ENCODE measurements at regions not wholly inside any gene's neighbourhood (a gene's known extent, or its start where the extent isn't known, plus 50 kb on each side); places are given as distances from the start of the nearest gene placed in this dataset.

GRCh38 chr11:121741761-121742361 is 289.1 kb upstream of the SORL1-AS1 start:
- TF ChIP-seq CTCF (IDR thresholded peaks at IDR 0.05) = peak in 2 of 9 donors; percentile 30 to 35
- Histone ChIP-seq H3K4me3 (peak overlapping the region in 3 of 10 donors; percentile 5 to 25 (median 16)), H3K27me3 (no peaks in the 10 kb centered on the region), H3K36me3 (no peaks in the 10 kb centered on the region), H3K27ac (peak overlapping the region; percentile 51 to 87 (median 81)), H3K9me3 (peaks cover 0 to 19% (median 11%) of the 10 kb centered on the region in 11 donors), H3K4me1 (peaks cover 5 to 28% (median 19%) of the 10 kb centered on the region in 9 donors)
- ATAC-seq (peak; percentile 87 to 98 (median 94)), DNase-seq (peak; percentile 74 to 81)
- intact Hi-C loops (cut with DNase I) = loop anchor here in 4 of 10 donors (2.0 to 10.0 kb wide), 3 partner anchors 85 to 363 kb away; no protein-coding TSS in a partner anchor
- 7 to 23% methylated on average over 8 of the region's 8 CpGs for WGBS, 2 donors

- DNase-seq (peak in 1 of 2 donors; percentile 14), ATAC-seq (peak; percentile 28 to 63 (median 53))
- Histone ChIP-seq H3K4me1 (peaks cover 5 to 28% (median 19%) of the 10 kb centered on the region in 9 donors), H3K27me3 (no peaks in the 10 kb centered on the region), H3K4me3 (peak overlapping the region in 3 of 10 donors; percentile 5 to 25 (median 16)), H3K36me3 (no peaks in the 10 kb centered on the region), H3K9me3 (peaks cover 0 to 19% (median 11%) of the 10 kb centered on the region in 11 donors), H3K27ac (peak overlapping the region; percentile 51 to 87 (median 81))
- intact Hi-C loops (cut with DNase I) = loop anchor here in 4 of 10 donors (2.0 to 10.0 kb wide), 3 partner anchors 84 to 363 kb away; no protein-coding TSS in a partner anchor
- TF ChIP-seq CTCF (IDR thresholded peaks at IDR 0.05) = no peak
- 58 to 59% methylated on average over 5 of the region's 5 CpGs for WGBS, 2 donors
Observed at GRCh38 chr11:121741351-121741760, 288.6 kb upstream of the SORL1-AS1 start.

GRCh38 chr11:121740902-121741301 is 288.1 kb upstream of the SORL1-AS1 start:
- intact Hi-C loops (cut with DNase I) = loop anchor here in 4 of 10 donors (2.0 to 10.0 kb wide), 3 partner anchors 84 to 364 kb away; no protein-coding TSS in a partner anchor
- no peak for DNase-seq
- Histone ChIP-seq H3K36me3 (no peaks in the 10 kb centered on the region), H3K27me3 (no peaks in the 10 kb centered on the region), H3K27ac (peak overlapping the region; percentile 51 to 87 (median 81)), H3K4me3 (no peak overlapping the region), H3K4me1 (peaks cover 5 to 28% (median 19%) of the 10 kb centered on the region in 9 donors), H3K9me3 (peaks cover 0 to 19% (median 11%) of the 10 kb centered on the region in 11 donors)
- TF ChIP-seq CTCF (IDR thresholded peaks at IDR 0.05) = no peak
- WGBS, 2 donors = 50 to 69% methylated on average over 1 of the region's 1 CpG
- no peak for ATAC-seq

- TF ChIP-seq CTCF (IDR thresholded peaks at IDR 0.05) = no peak
- no peak overlapping the region for H3K27ac ChIP-seq
Observed at GRCh38 chr11:121733858-121734257, 281.1 kb upstream of the SORL1-AS1 start.

More at GRCh38 chr11:121733858-121734257, 281.1 kb upstream of the SORL1-AS1 start:
- Histone ChIP-seq H3K9me3 (peaks cover 0 to 21% (median 11%) of the 10 kb centered on the region in 11 donors), H3K27me3 (no peaks in the 10 kb centered on the region), H3K4me3 (no peak overlapping the region), H3K4me1 (no peaks in the 10 kb centered on the region), H3K36me3 (no peaks in the 10 kb centered on the region)
- intact Hi-C loops (cut with DNase I) = no loop called here
- DNase-seq (no peak), ATAC-seq (no peak)
- WGBS, 2 donors = 89 to 96% methylated on average over 1 of the region's 1 CpG

Measured in heart right ventricle (tissue), 16 donors.